ENCODE measurements at regions not wholly inside any gene's neighbourhood (a gene's known extent, or its start where the extent isn't known, plus 50 kb on each side); places are given as distances from the start of the nearest gene placed in this dataset.

GRCh38 chr5:165616490-165617405, 2111.3 kb downstream of the MAT2B start:
- TF ChIP-seq CTCF (IDR thresholded peaks at IDR 0.05; ENCODE audit: low read depth, low read length) (no peak), POLR2A (IDR thresholded peaks at IDR 0.05; ENCODE audit: extremely low read depth, insufficient read length) (no peak), MAX (IDR thresholded peaks at IDR 0.05; ENCODE audit: low read depth, low read length) (no peak)

All from NB4 (cell line).